HG03432 (cell line): ENCODE measurements at regions not wholly inside any gene's neighbourhood (a gene's known extent, or its start where the extent isn't known, plus 50 kb on each side); places are given as distances from the start of the nearest gene placed in this dataset.
"Not testable (repeated sequence)": the region's sequence is repeated elsewhere in the genome, so short reads cannot be mapped to it uniquely, and the experiment has no call there.

Experiments used
- ATAC-seq: cut with Tn5 transposase; IDR thresholded peaks from one replicate; pipeline ENCODE4 v1.9.1; 2021; ENCODE audit warnings: mild to moderate bottlenecking, moderate library complexity; ENCODE audit not compliant: unreplicated experiment

DNA sequence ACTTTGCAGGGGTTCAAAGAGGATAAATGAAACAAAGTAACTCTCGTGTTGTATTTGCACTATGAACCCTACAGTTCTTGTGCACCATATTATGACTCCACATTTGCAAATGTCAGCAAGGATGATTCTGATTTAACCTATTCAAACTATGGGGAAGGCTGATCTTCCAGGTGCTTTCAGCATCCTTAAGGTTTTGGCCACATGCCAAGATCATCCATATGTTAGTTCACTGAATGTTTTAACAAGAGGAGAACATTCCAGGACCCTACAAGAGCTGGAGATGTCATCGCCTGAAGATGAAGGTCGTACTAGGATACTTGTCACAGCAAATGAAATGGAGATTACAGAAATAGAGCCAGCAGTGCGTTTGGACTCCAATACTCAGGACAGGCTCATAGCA is 114.2 kb downstream of the DHRS2 start:
- ATAC-seq, result no peak

DNA sequence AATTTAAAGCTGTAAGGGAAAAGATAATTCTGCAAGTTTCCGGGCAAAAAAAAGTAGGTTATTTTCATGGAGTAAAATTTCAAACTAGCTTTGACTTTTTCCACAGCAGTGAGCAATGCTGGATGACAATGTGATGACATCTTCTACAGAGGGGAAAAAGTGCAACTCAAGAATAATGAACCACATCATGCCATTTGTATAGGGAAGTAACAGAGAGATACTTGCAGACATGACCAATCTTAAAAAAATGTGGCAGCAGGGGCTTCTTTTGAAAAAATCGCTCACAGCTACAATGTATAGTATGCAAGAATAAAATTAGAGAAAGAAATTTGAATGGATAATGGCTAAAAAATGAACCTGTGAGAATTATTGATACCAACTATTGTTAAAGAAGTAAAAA is 115.5 kb downstream of the DHRS2 start:
- ATAC-seq, result no peak

DNA sequence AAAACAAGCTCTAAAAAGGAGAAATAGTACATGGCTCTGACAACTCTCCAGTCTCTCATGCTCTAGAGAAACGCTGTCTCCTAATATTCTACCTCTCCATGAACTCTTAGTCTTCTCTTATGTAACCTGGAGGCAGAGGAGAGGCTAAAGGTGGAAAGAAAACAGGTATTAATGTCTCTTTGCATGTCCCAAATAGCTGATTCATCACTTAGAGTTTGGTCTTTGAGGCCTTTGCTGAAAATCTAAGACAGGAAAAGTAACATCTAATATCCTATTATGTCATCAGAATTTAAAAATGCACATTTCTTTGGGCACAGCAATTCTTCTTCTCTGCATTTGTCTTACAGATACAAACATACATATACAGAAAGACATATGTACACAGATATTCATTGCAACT is 127.2 kb downstream of the DHRS2 start:
- no peak for ATAC-seq

DNA sequence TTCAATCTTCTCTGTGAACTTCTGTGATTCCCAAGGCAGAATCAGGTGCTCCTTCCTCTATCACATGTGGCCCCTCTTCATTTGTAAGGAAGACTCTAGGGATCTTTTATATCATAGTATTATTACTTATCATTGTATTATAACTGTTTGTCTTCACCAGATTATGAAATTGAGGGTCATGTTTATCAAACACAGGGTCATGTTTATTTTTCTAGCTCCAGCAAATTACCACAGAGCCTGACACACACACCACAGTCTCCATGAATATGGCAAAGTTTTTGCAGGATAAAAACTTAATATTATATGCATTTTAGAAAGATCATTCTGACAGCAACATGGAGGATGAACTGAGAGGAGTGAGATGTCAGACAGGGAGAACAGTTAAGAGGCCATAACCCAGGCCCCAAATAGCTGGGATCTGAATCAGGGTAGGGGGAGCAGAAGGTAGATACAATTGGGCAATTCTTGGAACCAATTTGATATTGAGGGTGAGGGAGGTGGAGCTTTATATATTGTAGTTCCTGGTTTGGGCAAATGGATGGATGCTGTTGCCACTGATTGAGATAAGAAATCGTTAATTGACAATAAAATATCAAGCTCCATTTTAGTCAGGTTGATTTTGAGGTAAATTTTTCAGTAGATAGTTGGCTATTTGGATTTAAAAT is 130.7 kb downstream of the DHRS2 start:
- no peak for ATAC-seq

DNA sequence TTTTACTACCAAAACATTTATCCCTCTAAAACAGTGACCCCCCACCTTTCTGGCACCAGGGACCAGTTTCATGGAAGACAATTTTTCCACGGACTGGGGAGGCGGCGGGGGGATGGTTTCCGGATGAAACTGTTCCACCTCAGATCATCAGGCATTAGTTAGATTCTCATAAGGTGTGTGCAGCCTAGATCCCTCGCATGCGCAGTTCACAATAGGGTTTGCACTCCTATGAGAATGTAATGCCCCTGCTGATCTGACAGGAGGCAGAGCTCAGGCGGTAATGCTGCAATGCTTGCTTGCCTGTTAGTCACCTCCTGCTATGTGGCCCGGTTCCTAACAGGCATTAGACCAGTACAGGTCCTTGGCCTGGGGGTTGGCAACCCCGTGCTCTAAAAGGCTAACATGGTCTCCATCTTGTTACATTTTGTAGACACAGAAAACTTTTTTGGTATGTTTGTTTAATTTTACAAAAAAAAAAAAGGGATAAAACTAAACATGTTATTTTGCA is 133.1 kb downstream of the DHRS2 start:
- ATAC-seq, result not testable (repeated sequence)

DNA sequence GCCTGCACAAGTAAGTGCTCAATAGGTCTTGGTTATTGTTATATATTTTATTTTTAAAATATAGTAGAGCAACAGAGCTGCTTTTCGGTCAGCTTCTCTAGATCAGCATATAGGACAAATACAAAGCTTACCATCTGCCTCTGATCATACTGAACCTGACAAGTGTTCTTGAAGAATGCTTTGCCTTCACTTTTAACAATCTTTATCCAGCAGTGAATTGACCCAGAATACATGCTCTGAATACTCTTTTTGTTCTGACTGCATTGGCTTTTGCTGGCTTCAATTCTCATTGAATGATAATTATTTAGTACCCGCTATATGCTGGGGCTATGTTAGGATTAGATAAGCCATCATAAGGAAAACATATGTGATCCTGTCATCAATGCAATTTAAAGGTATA is 137.8 kb downstream of the DHRS2 start:
- ATAC-seq, result no peak

DNA sequence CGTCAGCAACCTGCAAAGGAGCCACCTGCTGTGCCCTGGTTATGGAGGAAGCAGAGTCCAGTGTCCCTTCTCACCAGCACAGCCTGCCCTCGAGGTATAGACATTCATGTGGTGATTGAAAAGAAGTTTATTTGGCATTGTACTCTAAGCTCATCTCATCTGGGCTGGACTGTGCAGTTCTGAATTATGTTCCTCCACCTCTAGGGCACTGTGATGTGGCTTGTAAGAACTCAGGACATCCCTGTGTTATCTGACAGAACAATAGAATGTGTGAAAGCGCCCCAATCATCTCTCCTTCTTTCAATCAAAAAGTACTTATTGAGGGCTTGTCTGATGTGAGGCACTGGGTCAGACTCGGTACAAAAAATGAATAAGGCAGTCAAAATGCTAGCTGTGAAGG is 140.1 kb downstream of the DHRS2 start:
- no peak for ATAC-seq

DNA sequence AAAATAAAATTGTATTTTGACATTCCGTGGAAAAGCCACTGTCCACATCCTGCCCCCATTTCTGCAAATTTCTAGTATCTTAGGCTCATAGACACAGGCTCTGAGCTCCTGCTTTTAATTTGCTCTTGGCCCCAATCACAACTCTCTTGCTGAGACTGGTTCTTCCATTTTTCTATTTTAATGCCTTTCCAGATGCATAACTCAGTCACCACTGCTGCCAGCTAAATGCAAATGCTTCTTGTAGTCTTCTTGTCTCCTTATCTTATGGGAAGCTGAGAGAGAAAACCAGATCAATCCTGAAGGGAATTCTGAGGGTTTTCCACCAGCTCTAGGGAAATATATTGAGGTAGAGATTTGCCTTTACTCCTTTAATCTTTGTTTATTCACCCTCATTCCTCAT is 149.0 kb downstream of the DHRS2 start:
- no peak for ATAC-seq

DNA sequence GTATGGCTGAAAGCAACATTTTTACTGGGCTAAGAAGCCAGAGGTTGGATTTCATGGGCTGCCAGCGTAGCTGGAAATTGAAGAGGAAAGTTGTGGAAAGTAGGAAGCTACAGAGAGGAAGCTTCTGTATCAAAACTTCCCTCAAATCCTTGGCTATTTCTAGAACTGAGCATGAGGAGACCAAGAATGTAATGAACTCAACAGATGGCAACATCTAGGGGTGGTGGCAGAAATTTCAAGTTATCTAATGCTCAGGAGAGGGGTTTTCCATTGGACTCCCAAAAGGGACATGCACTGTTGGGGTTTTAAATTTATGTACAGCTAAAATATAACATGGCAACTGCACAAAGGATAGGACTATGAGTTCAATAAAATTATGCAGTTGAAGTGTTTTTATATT is 151.3 kb downstream of the DHRS2 start:
- ATAC-seq, result no peak

DNA sequence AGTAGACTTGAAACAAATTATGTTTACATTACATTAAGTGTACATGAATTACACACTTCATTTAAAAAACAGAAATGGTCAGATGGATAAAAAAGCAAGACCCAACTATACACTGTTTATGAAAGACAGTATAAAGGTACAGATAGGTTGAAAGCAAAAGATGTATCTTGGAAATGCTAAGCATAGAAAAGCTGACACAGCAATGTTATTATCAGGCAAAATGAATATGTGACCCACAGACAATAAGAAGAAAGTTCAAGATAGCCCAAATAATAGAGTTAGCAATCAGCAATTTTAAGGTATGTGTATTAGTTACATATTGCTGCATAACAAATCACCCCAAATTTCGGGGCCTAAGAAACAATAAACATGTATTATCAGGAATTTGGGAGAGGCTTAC is 153.5 kb downstream of the DHRS2 start:
- ATAC-seq, result no peak

DNA sequence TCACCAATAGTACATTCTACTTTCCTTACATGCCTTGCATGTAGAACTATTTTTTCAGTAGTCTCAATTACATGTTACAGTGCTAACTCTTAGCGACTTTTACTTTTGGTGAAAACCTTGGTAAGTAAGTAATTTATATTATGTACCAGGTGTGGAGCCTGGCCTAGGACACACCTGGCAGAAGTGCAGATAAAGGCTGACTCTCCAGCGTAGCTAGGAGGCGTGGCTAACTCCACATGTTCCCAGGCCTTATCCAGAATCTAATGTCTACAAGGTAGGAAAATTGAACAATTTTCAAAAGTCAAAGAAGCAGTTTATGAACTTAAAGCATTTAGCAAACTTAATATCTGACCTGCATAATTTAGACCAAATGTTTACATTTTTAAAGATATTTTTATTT is 157.4 kb downstream of the DHRS2 start:
- ATAC-seq, result no peak

DNA sequence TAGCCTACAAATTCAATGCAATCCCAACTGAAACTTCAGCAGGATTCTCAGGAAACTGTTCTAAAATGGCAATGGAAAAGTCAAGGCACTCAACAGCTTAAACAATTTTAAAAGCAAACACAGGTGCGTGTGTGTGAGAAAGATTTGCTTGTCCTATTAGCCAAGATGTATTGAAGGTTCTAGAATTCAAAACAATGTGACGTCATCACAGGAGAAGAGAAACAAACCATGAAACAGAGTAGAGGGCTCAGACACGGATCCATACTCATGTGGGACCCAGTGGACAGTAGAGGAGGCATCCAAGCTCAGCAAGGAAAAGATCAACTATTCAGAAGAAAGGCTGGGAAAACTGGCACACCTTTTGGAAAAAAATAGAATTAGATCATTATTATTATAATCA is 152.8 kb upstream of the DHRS4 start:
- no peak for ATAC-seq

DNA sequence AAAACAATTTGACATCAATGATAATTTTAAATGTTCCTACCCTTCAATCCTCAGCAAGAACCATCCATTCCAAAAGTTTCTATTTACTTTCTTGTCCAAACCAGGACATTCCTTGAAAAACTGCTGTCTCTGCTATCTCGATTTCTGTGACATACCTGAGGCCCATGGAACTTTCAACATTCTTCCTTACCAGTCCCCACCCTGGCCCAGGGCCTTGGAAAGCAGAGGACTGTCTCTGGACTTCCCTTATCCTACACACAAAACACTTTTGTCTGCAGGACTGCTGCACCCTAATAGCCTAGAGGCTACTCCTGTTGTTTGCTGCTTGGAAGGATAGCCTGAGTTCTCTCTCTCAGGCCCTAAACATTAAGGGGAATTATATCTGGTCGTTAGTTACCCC is 151.8 kb upstream of the DHRS4 start:
- no peak for ATAC-seq

DNA sequence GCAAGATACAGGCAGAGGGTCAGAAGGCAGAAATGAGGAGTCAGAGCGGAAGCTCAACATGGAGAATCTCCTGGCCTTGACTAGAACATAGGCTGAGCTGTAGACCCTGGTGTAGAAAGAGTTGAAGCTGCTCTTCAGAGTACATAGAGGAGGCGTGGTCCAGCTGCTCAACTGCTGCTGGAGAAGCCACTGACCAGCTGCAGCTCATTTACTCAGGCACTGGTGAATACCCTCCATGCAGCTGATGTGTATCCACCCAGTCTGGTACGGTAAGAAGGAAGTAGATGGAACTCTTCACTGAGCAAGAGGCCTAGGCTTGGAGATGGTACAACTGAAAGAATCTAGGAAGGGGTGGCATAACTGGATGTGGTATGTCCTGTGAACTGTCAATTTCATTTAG is 148.8 kb upstream of the DHRS4 start:
- no peak for ATAC-seq

DNA sequence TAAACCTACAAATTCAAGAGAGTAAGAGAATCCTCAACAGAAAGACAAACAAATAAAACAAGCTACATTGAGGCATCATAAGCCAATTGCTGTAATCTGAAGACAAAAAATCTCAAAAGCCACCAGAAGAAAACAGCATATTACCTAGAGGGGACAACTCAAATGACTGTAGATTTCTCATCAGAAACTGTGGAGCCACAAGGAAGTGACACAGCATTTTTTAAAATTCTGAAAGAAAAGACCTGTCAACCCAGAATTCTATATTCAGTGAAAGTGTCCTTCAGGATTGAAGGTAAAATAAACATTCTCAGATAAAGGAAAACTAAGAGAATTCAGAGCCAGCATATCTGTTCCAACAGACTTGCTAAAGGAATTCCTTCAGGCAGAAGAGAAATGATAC is 147.8 kb upstream of the DHRS4 start:
- ATAC-seq, result no peak

DNA sequence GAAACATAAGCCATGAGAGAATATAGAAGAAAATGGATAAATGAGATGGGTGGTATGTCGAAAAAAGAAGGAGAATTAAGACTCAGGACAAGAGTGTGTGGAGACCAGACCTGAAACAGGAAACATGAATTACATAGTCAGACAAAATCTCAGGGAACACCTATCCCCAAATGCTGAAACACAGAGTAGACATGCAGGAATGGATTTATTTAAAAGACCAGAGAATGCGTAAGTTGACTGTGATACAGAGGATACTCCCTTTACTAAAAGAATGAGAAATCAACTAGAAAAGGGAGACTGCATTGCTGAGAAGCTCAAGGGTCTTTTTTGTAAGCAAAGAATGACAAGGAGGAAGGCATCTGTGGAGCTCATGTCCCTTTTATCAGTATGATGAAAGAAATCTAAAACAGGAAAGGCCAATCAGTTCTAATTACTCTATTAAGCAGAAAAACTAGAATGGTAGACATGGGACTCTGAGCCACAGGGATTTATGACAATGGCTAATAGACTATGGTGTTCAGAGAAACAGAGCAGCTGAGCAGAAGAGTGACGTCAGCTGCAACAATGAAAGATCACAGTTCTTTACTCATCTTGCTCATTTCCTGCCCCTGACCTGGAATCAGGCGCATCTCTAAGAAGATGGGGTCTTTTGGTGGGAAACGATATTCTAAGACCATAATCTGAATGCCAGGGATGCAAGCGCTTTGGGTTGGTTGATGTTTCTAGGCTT is 138.9 kb upstream of the DHRS4 start:
- no peak for ATAC-seq

DNA sequence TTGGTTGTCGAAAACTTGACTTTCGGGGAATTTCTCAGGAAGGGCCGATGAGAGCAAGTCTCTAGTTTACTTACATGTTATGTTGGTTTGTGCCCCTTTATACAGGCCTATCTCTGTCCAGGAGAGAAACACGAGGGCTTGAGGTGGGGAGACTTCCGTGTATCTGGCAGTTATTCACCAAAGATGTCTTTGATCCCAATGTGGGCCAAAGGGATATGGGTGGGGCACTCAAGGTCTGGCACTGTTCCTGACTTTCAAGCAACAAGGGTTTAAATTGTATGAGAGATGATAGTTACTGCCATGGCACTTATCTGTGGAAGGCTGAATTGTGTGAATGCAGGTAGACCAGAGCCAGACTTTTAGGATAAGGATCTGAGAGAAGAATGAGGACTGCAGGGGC is 137.2 kb upstream of the DHRS4 start:
- no peak for ATAC-seq

DNA sequence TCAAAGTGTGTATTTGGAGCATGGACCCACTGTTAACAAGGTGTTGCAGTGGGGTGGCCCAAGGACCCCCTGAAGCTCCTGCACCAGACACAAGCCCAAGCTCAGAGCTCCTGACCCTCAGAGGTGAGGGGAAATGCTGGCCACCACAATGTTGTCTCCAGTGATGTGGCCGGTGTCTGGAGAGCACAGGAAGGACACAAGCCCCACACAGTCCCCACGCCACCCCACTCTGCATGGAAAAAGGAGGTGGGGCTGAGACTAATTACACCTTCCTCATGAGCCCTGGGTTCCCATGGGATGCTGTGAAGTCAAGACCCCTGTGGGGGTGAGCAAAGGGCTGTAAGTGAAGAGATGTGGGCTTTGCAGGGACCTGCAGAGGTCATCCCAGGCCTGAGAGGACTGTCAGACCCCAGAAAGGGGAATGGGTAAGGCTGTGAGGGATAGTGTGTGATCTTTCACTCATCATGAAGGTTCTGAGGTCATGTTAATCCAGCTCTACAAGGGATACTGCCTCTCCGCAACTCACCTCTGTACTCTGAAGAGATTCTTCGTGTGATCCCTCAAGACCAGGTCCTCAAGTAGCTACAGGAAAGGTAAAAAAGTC is 136.3 kb upstream of the DHRS4 start:
- no peak for ATAC-seq

DNA sequence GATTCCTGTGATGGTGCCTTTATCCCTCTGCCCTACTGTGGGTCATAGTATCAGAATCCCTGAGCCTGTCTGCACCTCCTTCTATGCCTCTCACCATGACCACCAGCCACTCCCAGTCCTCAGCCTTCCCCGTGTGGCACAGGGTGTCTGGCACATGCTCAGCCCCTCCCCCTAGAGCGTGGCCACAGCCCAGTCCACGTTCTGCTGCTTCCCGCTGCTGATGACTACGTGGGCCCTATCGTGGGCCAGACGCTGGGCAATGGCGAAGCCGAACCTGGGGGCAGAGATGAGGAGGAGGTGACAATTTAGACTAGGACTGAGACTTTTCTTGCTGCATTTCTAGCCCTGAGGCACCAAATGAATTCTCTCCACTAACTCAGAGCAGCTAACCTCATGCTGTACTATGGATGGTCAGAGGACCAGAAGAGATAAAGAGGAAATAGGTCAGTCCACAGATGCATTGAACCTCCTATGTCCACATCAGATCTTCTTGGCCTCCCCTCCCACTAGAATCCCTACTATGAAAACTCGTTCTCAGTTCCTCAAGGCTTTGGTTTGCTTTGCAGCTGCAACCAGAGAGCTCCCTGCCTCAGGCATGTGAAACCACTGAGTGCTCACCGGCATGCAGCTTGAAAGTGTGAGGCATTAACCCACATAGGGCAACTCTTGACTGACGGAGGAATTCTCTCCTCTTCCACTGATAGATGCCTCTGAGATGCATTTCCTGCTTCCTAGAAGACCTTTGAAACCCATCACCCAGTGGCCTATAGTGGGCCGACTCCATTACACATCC is 126.3 kb upstream of the DHRS4 start:
- no peak for ATAC-seq

DNA sequence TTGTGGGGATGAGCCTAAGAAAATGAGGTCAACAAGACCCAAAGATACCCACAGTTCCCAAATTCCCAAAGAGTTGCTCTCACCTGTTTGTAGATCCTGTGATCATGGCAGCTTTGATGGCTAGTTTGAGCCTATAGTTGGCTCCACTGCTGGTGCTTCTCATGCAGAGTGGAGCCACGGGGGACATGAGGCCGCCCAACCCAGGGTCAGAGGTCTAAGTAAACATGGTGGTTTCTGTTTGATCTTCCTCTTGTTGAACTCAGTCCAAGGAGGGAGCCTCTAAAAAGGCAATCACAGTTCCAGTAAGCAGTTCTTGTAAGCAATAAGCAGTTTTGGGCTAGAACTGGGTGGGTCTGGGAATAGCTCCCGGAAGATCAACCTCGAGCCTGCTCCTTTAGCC is 125.6 kb upstream of the DHRS4 start:
- no peak for ATAC-seq

DNA sequence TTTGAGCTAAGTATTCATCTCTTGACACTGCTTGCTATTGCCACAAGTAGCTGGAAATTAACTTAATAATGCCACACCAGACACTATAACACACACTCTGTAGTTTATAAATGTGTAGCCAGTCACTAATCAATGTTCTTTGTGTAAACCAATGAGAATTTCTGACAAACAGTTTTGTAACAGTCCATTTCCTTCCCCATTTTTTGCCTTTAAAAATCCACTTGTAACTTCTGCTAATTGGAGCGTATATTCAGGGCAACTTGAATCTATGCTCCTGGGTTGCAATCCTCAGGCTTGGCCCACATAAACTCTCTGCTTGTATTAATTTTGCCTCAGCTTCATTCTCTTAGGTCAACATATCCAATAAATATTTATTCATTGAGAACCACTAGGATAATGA is 125.0 kb upstream of the DHRS4 start:
- no peak for ATAC-seq
